ENCODE measurements at regions not wholly inside any gene's neighbourhood (a gene's known extent, or its start where the extent isn't known, plus 50 kb on each side); places are given as distances from the start of the nearest gene placed in this dataset.
A peak's percentile ranks its signal among the peaks of the same experiment; 100 is the strongest.

DNA sequence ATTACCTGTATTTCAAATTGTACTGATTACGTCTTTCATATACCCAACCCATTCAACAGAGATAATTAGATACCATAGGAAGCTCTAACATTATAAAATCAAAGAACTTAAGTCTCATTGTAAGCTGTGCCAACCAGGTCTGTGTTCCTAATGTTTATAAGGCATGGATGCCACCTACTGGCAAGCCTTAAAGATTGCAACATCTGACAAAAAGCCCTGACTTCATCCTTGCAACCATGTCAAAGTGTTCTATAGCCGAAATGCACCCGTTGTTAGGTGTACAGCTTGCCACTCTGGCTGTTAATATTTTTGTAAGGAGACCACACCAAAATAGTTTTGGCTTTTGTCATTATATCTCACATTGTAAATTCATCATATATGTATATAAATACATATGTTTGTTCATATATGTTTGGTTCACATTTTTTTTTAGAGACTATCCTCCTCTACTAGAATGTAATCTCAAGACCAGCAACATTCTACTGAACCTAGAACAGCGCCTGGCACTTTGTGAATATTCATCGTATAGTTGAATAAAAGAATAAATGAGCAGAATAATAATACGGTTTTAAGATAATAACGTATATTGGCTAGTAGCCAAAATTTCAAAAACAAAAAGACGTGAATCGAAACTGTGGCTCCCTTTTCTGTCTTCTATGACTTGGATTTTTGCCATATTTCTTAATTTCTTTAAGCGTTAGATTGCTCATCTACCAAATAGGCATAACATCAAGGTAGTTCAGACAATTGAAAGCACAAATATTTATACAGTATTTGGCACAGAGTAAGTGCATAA is 258.1 kb downstream of the TBL1XR1 start:
- DNase-seq: peak; percentile 63 to 72
- Histone ChIP-seq H3K4me3 (ENCODE audit: low read depth in 1 of 3, low read length in 3 of 3) (no peak overlapping the region), H3K4me1 (ENCODE audit: control insufficient read depth in 3 of 3, insufficient read depth in 2 of 3, low read depth in 1 of 3, low read length in 2 of 3) (no peaks in the 10 kb centered on the region), H3K27me3 (ENCODE audit: control insufficient read depth in 3 of 3, insufficient read depth in 3 of 3, low read length in 3 of 3) (no peaks in the 10 kb centered on the region), H3K9me3 (ENCODE audit: control insufficient read depth in 2 of 2, insufficient read depth in 1 of 2, low read depth in 1 of 2, low read length in 1 of 2) (no peaks in the 10 kb centered on the region), H3K27ac (ENCODE audit: low read depth in 1 of 3, low read length in 2 of 3) (no peak overlapping the region), H3K36me3 (ENCODE audit: control insufficient read depth in 3 of 3, insufficient read depth in 2 of 3, low read depth in 1 of 3, low read length in 3 of 3) (no peaks in the 10 kb centered on the region)
- no peak for FAIRE-seq
- WGBS, 3 donors: 13 to 40% (median 16%) methylated on average over 10 of the region's 10 CpGs

DNA sequence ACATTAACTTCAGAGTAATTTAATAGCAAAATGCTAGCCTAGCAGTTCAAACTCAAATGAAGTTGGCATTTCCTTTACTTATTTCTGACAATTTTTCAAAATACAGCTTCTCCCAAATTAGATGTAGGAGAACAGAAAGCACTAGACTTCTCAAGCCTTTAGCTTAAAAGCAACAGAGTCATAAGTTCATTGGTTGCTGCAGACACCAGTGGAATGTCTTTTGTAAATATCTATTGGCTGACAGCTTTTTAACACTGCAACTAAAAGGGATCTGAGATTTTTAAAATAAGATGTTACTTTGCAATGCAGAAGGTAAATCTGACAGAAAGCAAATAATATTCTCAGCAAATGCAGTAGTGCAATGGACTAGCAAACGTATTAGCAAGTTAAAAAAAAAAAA is 259.3 kb downstream of the TBL1XR1 start:
- H3K4me3 ChIP-seq (ENCODE audit: low read depth in 1 of 3, low read length in 3 of 3): no peak overlapping the region
- FAIRE-seq: no peak
- H3K36me3 ChIP-seq (ENCODE audit: control insufficient read depth in 3 of 3, insufficient read depth in 2 of 3, low read depth in 1 of 3, low read length in 3 of 3): no peaks in the 10 kb centered on the region
- no peak for DNase-seq
- 69 to 79% (median 76%) methylated on average over 1 of the region's 1 CpG for WGBS, 3 donors
- no peak overlapping the region for H3K27ac ChIP-seq (ENCODE audit: low read depth in 1 of 3, low read length in 2 of 3)
- H3K27me3 ChIP-seq (ENCODE audit: control insufficient read depth in 3 of 3, insufficient read depth in 3 of 3, low read length in 3 of 3): no peaks in the 10 kb centered on the region
- H3K4me1 ChIP-seq (ENCODE audit: control insufficient read depth in 3 of 3, insufficient read depth in 2 of 3, low read depth in 1 of 3, low read length in 2 of 3): no peaks in the 10 kb centered on the region
- peaks cover 0 to 2% of the 10 kb centered on the region in 2 donors for H3K9me3 ChIP-seq (ENCODE audit: control insufficient read depth in 2 of 2, insufficient read depth in 1 of 2, low read depth in 1 of 2, low read length in 1 of 2)

DNA sequence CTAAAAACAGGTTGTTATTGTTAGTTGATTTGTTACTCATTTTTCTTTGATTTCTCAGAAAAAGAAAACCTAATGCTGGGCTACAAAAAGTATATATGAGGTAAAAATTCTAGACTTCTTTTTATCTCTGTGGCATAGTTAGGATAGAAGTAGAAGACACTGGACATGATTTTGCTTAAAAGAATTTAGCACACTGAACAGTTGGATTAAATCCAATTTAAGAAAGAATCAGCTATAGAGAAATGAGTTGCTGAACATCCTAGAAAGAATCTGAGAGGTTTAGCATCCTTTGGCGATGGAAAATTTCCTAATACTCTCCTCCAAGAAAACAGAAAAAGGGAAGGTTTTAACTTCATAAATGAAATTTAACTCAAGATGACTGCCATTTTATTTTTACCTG is 259.7 kb downstream of the TBL1XR1 start:
- Histone ChIP-seq H3K27me3 (ENCODE audit: control insufficient read depth in 3 of 3, insufficient read depth in 3 of 3, low read length in 3 of 3) (no peaks in the 10 kb centered on the region), H3K36me3 (ENCODE audit: control insufficient read depth in 3 of 3, insufficient read depth in 2 of 3, low read depth in 1 of 3, low read length in 3 of 3) (no peaks in the 10 kb centered on the region), H3K4me1 (ENCODE audit: control insufficient read depth in 3 of 3, insufficient read depth in 2 of 3, low read depth in 1 of 3, low read length in 2 of 3) (no peaks in the 10 kb centered on the region), H3K9me3 (ENCODE audit: control insufficient read depth in 2 of 2, insufficient read depth in 1 of 2, low read depth in 1 of 2, low read length in 1 of 2) (peaks cover 0 to 2% of the 10 kb centered on the region in 2 donors), H3K27ac (ENCODE audit: low read depth in 1 of 3, low read length in 2 of 3) (no peak overlapping the region), H3K4me3 (ENCODE audit: low read depth in 1 of 3, low read length in 3 of 3) (no peak overlapping the region)
- 85 to 95% (median 86%) methylated on average over 1 of the region's 1 CpG for WGBS, 3 donors
- no peak for DNase-seq
- FAIRE-seq: no peak

DNA sequence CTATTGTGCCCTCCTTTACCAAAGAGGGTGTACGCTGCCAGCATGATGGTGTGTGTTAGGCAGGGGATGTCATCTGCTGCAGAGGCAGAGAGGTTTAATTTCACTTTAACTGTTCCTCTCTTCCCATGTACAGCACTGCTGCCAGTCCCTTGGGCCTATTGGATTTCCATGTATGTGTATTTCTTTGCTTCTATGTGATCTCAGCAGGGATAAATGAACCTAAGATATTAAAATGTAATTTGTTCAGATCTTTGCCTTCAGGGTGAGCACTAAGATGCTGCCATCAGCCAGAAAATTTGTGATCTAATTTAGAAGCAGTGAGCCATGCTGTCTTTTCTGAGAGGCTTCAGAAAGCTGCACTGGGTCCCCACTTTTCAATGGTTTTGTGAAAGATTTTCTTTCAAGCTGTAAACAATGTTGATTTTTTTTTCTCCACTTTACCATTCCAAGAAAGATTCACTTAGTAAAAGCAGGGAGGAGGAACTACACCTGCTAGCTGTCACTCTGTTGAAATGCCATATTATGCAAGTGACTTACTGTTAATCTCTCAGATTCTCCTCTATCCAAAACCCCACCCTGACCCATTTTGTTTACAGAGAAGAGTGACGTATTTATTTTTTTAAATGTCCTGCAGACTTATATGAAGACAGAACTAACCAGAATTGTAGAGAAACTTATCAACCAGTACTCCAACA is 261.9 kb downstream of the TBL1XR1 start:
- FAIRE-seq: no peak
- Histone ChIP-seq H3K4me1 (ENCODE audit: control insufficient read depth in 3 of 3, insufficient read depth in 2 of 3, low read depth in 1 of 3, low read length in 2 of 3) (no peaks in the 10 kb centered on the region), H3K36me3 (ENCODE audit: control insufficient read depth in 3 of 3, insufficient read depth in 2 of 3, low read depth in 1 of 3, low read length in 3 of 3) (no peaks in the 10 kb centered on the region), H3K27ac (ENCODE audit: low read depth in 1 of 3, low read length in 2 of 3) (no peak overlapping the region), H3K27me3 (ENCODE audit: control insufficient read depth in 3 of 3, insufficient read depth in 3 of 3, low read length in 3 of 3) (no peaks in the 10 kb centered on the region), H3K9me3 (ENCODE audit: control insufficient read depth in 2 of 2, insufficient read depth in 1 of 2, low read depth in 1 of 2, low read length in 1 of 2) (peaks cover 0 to 2% of the 10 kb centered on the region in 2 donors), H3K4me3 (ENCODE audit: low read depth in 1 of 3, low read length in 3 of 3) (no peak overlapping the region)
- WGBS, 3 donors: 75 to 87% (median 84%) methylated on average over 2 of the region's 2 CpGs
- DNase-seq: no peak

DNA sequence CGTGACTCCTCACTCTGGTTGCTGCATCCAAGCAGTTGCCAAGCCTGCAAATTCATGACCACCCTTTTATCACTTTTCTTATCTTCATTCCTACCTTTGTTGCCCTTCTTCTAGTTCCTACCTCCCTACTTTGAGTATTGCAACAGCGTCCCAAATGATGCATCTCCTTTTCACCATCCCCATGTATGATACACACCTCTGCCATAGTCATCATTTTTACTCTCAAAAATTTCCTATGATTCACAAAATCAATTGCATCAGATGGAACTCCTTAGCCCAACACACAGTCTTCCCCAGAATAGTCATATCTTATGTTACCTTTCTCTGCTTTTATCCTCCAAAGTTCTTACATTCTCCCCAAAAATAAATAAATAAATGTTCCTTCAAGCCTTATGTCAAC is 262.6 kb downstream of the TBL1XR1 start:
- no peak for DNase-seq
- 91 to 93% (median 92%) methylated on average over 2 of the region's 2 CpGs for WGBS, 3 donors
- FAIRE-seq: no peak
- no peaks in the 10 kb centered on the region for H3K36me3 ChIP-seq (ENCODE audit: control insufficient read depth in 3 of 3, insufficient read depth in 2 of 3, low read depth in 1 of 3, low read length in 3 of 3)
- no peak overlapping the region for H3K27ac ChIP-seq (ENCODE audit: low read depth in 1 of 3, low read length in 2 of 3)
- peaks cover 0 to 2% of the 10 kb centered on the region in 2 donors for H3K9me3 ChIP-seq (ENCODE audit: control insufficient read depth in 2 of 2, insufficient read depth in 1 of 2, low read depth in 1 of 2, low read length in 1 of 2)
- no peaks in the 10 kb centered on the region for H3K27me3 ChIP-seq (ENCODE audit: control insufficient read depth in 3 of 3, insufficient read depth in 3 of 3, low read length in 3 of 3)
- no peak overlapping the region for H3K4me3 ChIP-seq (ENCODE audit: low read depth in 1 of 3, low read length in 3 of 3)
- no peaks in the 10 kb centered on the region for H3K4me1 ChIP-seq (ENCODE audit: control insufficient read depth in 3 of 3, insufficient read depth in 2 of 3, low read depth in 1 of 3, low read length in 2 of 3)

DNA sequence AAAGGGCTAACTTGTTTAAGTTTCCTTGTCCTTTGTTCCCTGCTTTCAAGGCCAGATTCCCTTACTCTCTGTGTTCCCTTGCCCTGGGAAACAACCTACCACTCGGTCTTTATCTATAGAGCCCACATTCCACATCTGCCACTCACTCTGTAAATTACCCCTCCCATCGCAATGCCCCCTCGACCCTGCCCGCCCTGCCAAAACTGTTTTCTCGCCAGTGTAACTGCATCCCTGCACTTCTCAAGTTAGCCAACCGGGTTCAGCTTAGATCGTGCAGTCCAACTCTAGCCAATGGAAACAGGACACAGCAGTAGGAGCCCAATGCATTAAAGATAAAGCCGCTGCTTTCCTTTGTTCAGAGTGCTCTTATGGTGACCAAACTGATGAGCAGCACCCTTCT is 263.6 kb downstream of the TBL1XR1 start:
- H3K4me1 ChIP-seq (ENCODE audit: control insufficient read depth in 3 of 3, insufficient read depth in 2 of 3, low read depth in 1 of 3, low read length in 2 of 3): no peaks in the 10 kb centered on the region
- no peak overlapping the region for H3K27ac ChIP-seq (ENCODE audit: low read depth in 1 of 3, low read length in 2 of 3)
- H3K4me3 ChIP-seq (ENCODE audit: low read depth in 1 of 3, low read length in 3 of 3): no peak overlapping the region
- no peaks in the 10 kb centered on the region for H3K36me3 ChIP-seq (ENCODE audit: control insufficient read depth in 3 of 3, insufficient read depth in 2 of 3, low read depth in 1 of 3, low read length in 3 of 3)
- FAIRE-seq: no peak
- WGBS, 3 donors: 43 to 73% (median 64%) methylated on average over 8 of the region's 8 CpGs
- no peaks in the 10 kb centered on the region for H3K27me3 ChIP-seq (ENCODE audit: control insufficient read depth in 3 of 3, insufficient read depth in 3 of 3, low read length in 3 of 3)
- DNase-seq: no peak
- peaks cover 0 to 2% of the 10 kb centered on the region in 2 donors for H3K9me3 ChIP-seq (ENCODE audit: control insufficient read depth in 2 of 2, insufficient read depth in 1 of 2, low read depth in 1 of 2, low read length in 1 of 2)

DNA sequence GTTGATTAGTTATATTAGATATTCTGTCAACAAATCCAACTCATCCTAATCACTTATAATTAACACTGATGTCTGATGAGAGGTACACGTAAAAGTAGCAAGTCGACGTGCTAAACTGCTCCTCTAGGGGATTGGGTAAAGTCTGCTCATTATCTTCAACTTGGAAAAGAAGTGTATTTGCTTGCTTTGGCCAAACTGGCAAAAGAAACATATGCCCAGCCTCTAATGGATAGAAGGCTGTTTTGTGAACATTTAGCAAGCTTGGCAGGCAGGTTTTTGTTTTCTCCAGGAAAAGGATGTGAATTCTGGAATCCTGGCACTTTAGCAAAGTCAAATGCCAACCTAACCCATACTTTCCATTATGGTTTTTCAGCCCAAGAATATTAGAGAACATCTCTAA is 264.8 kb downstream of the TBL1XR1 start:
- FAIRE-seq (no peak), DNase-seq (no peak)
- WGBS, 3 donors: 73 to 80% (median 80%) methylated on average over 3 of the region's 3 CpGs
- Histone ChIP-seq H3K4me3 (ENCODE audit: low read depth in 1 of 3, low read length in 3 of 3) (no peak overlapping the region), H3K9me3 (ENCODE audit: control insufficient read depth in 2 of 2, insufficient read depth in 1 of 2, low read depth in 1 of 2, low read length in 1 of 2) (peaks cover 0 to 2% of the 10 kb centered on the region in 2 donors), H3K36me3 (ENCODE audit: control insufficient read depth in 3 of 3, insufficient read depth in 2 of 3, low read depth in 1 of 3, low read length in 3 of 3) (no peaks in the 10 kb centered on the region), H3K27me3 (ENCODE audit: control insufficient read depth in 3 of 3, insufficient read depth in 3 of 3, low read length in 3 of 3) (no peaks in the 10 kb centered on the region), H3K4me1 (ENCODE audit: control insufficient read depth in 3 of 3, insufficient read depth in 2 of 3, low read depth in 1 of 3, low read length in 2 of 3) (no peaks in the 10 kb centered on the region), H3K27ac (ENCODE audit: low read depth in 1 of 3, low read length in 2 of 3) (no peak overlapping the region)

DNA sequence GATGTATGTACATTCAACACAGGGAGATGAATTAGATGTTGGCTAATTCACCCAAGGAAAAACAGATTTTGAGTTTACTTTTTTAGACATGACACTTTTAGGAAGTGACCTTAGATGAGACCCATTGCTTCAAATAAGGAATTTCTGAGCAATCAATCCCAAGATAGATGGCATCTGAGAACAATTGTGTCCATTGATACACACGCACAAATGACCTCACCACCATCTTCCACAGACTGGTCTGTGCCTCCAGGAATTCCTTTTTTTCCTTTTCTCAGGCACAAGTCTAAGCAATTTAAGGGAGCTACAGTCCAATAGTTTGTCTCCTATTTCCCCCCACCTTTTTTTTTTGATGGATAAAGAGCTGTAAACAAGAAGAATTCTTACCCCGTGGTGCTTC is 265.3 kb downstream of the TBL1XR1 start:
- H3K27ac ChIP-seq (ENCODE audit: low read depth in 1 of 3, low read length in 2 of 3): no peak overlapping the region
- FAIRE-seq (no peak), DNase-seq (no peak)
- H3K9me3 ChIP-seq (ENCODE audit: control insufficient read depth in 2 of 2, insufficient read depth in 1 of 2, low read depth in 1 of 2, low read length in 1 of 2): peaks cover 0 to 2% of the 10 kb centered on the region in 2 donors
- no peaks in the 10 kb centered on the region for H3K27me3 ChIP-seq (ENCODE audit: control insufficient read depth in 3 of 3, insufficient read depth in 3 of 3, low read length in 3 of 3)
- 59 to 76% (median 62%) methylated on average over 2 of the region's 2 CpGs for WGBS, 3 donors
- no peak overlapping the region for H3K4me3 ChIP-seq (ENCODE audit: low read depth in 1 of 3, low read length in 3 of 3)
- no peaks in the 10 kb centered on the region for H3K36me3 ChIP-seq (ENCODE audit: control insufficient read depth in 3 of 3, insufficient read depth in 2 of 3, low read depth in 1 of 3, low read length in 3 of 3)
- no peaks in the 10 kb centered on the region for H3K4me1 ChIP-seq (ENCODE audit: control insufficient read depth in 3 of 3, insufficient read depth in 2 of 3, low read depth in 1 of 3, low read length in 2 of 3)
